ENCODE measurements at regions not wholly inside any gene's neighbourhood (a gene's known extent, or its start where the extent isn't known, plus 50 kb on each side); places are given as distances from the start of the nearest gene placed in this dataset.

- H3K4me2 ChIP-seq (ENCODE audit: low read length), result no peak overlapping the region
- TF ChIP-seq MXI1 (conservative IDR thresholded peaks at IDR 0.05; ENCODE audit: poor library complexity, severe bottlenecking) (no peak), SMC3 (conservative IDR thresholded peaks at IDR 0.05; ENCODE audit: poor library complexity) (no peak), TAF1 (IDR thresholded peaks at IDR 0.05; ENCODE audit: low read depth) (no peak), EZH2 (IDR thresholded peaks at IDR 0.05; ENCODE audit: borderline replicate concordance, insufficient read depth, low read length, poor library complexity, severe bottlenecking) (no peak), RAD21 (conservative IDR thresholded peaks at IDR 0.05) (no peak), POLR2AphosphoS5 (IDR thresholded peaks at IDR 0.05) (no peak), EP300 (conservative IDR thresholded peaks at IDR 0.05; ENCODE audit: poor library complexity, severe bottlenecking) (no peak)
- TF ChIP-seq, protein P1, sequence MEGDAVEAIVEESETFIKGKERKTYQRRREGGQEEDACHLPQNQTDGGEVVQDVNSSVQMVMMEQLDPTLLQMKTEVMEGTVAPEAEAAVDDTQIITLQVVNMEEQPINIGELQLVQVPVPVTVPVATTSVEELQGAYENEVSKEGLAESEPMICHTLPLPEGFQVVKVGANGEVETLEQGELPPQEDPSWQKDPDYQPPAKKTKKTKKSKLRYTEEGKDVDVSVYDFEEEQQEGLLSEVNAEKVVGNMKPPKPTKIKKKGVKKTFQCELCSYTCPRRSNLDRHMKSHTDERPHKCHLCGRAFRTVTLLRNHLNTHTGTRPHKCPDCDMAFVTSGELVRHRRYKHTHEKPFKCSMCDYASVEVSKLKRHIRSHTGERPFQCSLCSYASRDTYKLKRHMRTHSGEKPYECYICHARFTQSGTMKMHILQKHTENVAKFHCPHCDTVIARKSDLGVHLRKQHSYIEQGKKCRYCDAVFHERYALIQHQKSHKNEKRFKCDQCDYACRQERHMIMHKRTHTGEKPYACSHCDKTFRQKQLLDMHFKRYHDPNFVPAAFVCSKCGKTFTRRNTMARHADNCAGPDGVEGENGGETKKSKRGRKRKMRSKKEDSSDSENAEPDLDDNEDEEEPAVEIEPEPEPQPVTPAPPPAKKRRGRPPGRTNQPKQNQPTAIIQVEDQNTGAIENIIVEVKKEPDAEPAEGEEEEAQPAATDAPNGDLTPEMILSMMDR (IDR thresholded peaks at IDR 0.05; ENCODE audit: poor library complexity, severe bottlenecking), result no peak
- TF ChIP-seq, protein P2, sequence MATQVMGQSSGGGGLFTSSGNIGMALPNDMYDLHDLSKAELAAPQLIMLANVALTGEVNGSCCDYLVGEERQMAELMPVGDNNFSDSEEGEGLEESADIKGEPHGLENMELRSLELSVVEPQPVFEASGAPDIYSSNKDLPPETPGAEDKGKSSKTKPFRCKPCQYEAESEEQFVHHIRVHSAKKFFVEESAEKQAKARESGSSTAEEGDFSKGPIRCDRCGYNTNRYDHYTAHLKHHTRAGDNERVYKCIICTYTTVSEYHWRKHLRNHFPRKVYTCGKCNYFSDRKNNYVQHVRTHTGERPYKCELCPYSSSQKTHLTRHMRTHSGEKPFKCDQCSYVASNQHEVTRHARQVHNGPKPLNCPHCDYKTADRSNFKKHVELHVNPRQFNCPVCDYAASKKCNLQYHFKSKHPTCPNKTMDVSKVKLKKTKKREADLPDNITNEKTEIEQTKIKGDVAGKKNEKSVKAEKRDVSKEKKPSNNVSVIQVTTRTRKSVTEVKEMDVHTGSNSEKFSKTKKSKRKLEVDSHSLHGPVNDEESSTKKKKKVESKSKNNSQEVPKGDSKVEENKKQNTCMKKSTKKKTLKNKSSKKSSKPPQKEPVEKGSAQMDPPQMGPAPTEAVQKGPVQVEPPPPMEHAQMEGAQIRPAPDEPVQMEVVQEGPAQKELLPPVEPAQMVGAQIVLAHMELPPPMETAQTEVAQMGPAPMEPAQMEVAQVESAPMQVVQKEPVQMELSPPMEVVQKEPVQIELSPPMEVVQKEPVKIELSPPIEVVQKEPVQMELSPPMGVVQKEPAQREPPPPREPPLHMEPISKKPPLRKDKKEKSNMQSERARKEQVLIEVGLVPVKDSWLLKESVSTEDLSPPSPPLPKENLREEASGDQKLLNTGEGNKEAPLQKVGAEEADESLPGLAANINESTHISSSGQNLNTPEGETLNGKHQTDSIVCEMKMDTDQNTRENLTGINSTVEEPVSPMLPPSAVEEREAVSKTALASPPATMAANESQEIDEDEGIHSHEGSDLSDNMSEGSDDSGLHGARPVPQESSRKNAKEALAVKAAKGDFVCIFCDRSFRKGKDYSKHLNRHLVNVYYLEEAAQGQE (IDR thresholded peaks at IDR 0.05; ENCODE audit: borderline replicate concordance), result no peak
- no peaks in the 10 kb centered on the region for H3F3A ChIP-seq (ENCODE audit: insufficient read depth, low read length, poor library complexity, severe bottlenecking)
- no peaks in the 10 kb centered on the region for H3K9me3 ChIP-seq (ENCODE audit: low read length)
- H3K27me3 ChIP-seq (ENCODE audit: insufficient read depth, low read depth, low read length), result no peaks in the 10 kb centered on the region
- no peak overlapping the region for H3K4me3 ChIP-seq (ENCODE audit: low read length)
- no peak overlapping the region for H2AFZ ChIP-seq (ENCODE audit: low read depth, low read length)
- no peaks in the 10 kb centered on the region for H3K9me2 ChIP-seq (ENCODE audit: insufficient read depth, low read length)
- no peak overlapping the region for H3K27ac ChIP-seq (ENCODE audit: low read length)
- no peaks in the 10 kb centered on the region for H3K36me3 ChIP-seq (ENCODE audit: insufficient read depth, low read length)
- H4K20me1 ChIP-seq (ENCODE audit: insufficient read depth), result no peaks in the 10 kb centered on the region
- H3K9ac ChIP-seq (ENCODE audit: low read length), result no peak overlapping the region
- no peaks in the 10 kb centered on the region for H3K79me2 ChIP-seq (replicated peaks; ENCODE audit: insufficient read depth, low read length)
Observed at GRCh38 chr5:164076556-164076955, 571.1 kb downstream of the MAT2B start.

- Histone ChIP-seq H3K27me3 (ENCODE audit: insufficient read depth, low read depth, low read length) (no peaks in the 10 kb centered on the region), H3K9ac (ENCODE audit: low read length) (no peak overlapping the region), H4K20me1 (ENCODE audit: insufficient read depth) (no peaks in the 10 kb centered on the region), H3K36me3 (ENCODE audit: insufficient read depth, low read length) (no peaks in the 10 kb centered on the region), H3K9me2 (ENCODE audit: insufficient read depth, low read length) (no peaks in the 10 kb centered on the region), H3F3A (ENCODE audit: insufficient read depth, low read length, poor library complexity, severe bottlenecking) (no peaks in the 10 kb centered on the region), H3K9me3 (ENCODE audit: low read length) (no peaks in the 10 kb centered on the region), H3K27ac (ENCODE audit: low read length) (no peak overlapping the region), H3K79me2 (replicated peaks; ENCODE audit: insufficient read depth, low read length) (no peaks in the 10 kb centered on the region), H3K4me3 (ENCODE audit: low read length) (no peak overlapping the region), H3K4me2 (ENCODE audit: low read length) (no peak overlapping the region), H2AFZ (ENCODE audit: low read depth, low read length) (no peak overlapping the region)
- TF ChIP-seq EZH2 (IDR thresholded peaks at IDR 0.05; ENCODE audit: borderline replicate concordance, insufficient read depth, low read length, poor library complexity, severe bottlenecking), result no peak
- no peak for TF ChIP-seq SMC3 (conservative IDR thresholded peaks at IDR 0.05; ENCODE audit: poor library complexity)
- TF ChIP-seq MXI1 (conservative IDR thresholded peaks at IDR 0.05; ENCODE audit: poor library complexity, severe bottlenecking), result no peak
- no peak for TF ChIP-seq RAD21 (conservative IDR thresholded peaks at IDR 0.05)
- TF ChIP-seq, protein P2 (IDR thresholded peaks at IDR 0.05; ENCODE audit: borderline replicate concordance), result no peak
- no peak for TF ChIP-seq POLR2AphosphoS5 (IDR thresholded peaks at IDR 0.05)
- TF ChIP-seq, protein P1 (IDR thresholded peaks at IDR 0.05; ENCODE audit: poor library complexity, severe bottlenecking), result no peak
- TF ChIP-seq EP300 (conservative IDR thresholded peaks at IDR 0.05; ENCODE audit: poor library complexity, severe bottlenecking), result no peak
- TF ChIP-seq TAF1 (IDR thresholded peaks at IDR 0.05; ENCODE audit: low read depth), result no peak
Observed at GRCh38 chr5:164090358-164090757, 584.9 kb downstream of the MAT2B start.
